HG03520 (cell line): ENCODE measurements at regions not wholly inside any gene's neighbourhood (a gene's known extent, or its start where the extent isn't known, plus 50 kb on each side); places are given as distances from the start of the nearest gene placed in this dataset.
"Not testable (repeated sequence)": the region's sequence is repeated elsewhere in the genome, so short reads cannot be mapped to it uniquely, and the experiment has no call there.

Source experiments
- ATAC-seq: cut with Tn5 transposase; IDR thresholded peaks from one replicate; pipeline ENCODE4 v1.9.1; 2021; ENCODE audit warnings: mild to moderate bottlenecking, moderate library complexity; ENCODE audit not compliant: unreplicated experiment

- ATAC-seq: no peak
These were observed 52.0 kb upstream of the FYN start for GRCh38 chr6:111925296-111925695.

GRCh38 chr6:111926731-111927302 is 53.6 kb upstream of the FYN start:
- ATAC-seq: no peak

GRCh38 chr6:111927321-111927720 is 54.1 kb upstream of the FYN start:
- ATAC-seq: no peak

GRCh38 chr6:111928139-111928538 is 54.9 kb upstream of the FYN start:
- no peak for ATAC-seq

GRCh38 chr6:111934611-111935010 is 61.4 kb upstream of the FYN start:
- ATAC-seq: not testable (repeated sequence)

GRCh38 chr6:111936718-111937117 is 63.5 kb upstream of the FYN start:
- ATAC-seq: no peak

GRCh38 chr6:111938710-111939109 is 65.5 kb upstream of the FYN start:
- ATAC-seq: no peak

GRCh38 chr6:111939902-111940301 is 66.7 kb upstream of the FYN start:
- ATAC-seq: no peak

GRCh38 chr6:111940801-111941200 is 67.5 kb upstream of the FYN start:
- ATAC-seq: no peak

GRCh38 chr6:111941686-111942330 is 68.6 kb upstream of the FYN start:
- ATAC-seq: no peak

GRCh38 chr6:111942561-111942960 is 69.3 kb upstream of the FYN start:
- no peak for ATAC-seq

- ATAC-seq: no peak
These were observed 70.0 kb upstream of the FYN start for GRCh38 chr6:111943266-111943665.

- no peak for ATAC-seq
These were observed 70.5 kb upstream of the FYN start for GRCh38 chr6:111943726-111944125.

- ATAC-seq: no peak
These were observed 71.3 kb upstream of the FYN start for GRCh38 chr6:111944541-111944940.

GRCh38 chr6:111949546-111949945 is 76.3 kb upstream of the FYN start:
- ATAC-seq: no peak

- ATAC-seq: not testable (repeated sequence)
These were observed 76.7 kb upstream of the FYN start for GRCh38 chr6:111949984-111950383.

- ATAC-seq: no peak
These were observed 77.6 kb upstream of the FYN start for GRCh38 chr6:111950661-111951496.

GRCh38 chr6:111951497-111952085 is 78.3 kb upstream of the FYN start:
- no peak for ATAC-seq

- ATAC-seq: no peak
These were observed 79.0 kb upstream of the FYN start for GRCh38 chr6:111952274-111952673.

- no peak for ATAC-seq
These were observed 79.7 kb upstream of the FYN start for GRCh38 chr6:111952821-111953540.

GRCh38 chr6:111956098-111956497 is 82.8 kb upstream of the FYN start:
- no peak for ATAC-seq
